ENCODE measurements at regions not wholly inside any gene's neighbourhood (a gene's known extent, or its start where the extent isn't known, plus 50 kb on each side); places are given as distances from the start of the nearest gene placed in this dataset.

DNA sequence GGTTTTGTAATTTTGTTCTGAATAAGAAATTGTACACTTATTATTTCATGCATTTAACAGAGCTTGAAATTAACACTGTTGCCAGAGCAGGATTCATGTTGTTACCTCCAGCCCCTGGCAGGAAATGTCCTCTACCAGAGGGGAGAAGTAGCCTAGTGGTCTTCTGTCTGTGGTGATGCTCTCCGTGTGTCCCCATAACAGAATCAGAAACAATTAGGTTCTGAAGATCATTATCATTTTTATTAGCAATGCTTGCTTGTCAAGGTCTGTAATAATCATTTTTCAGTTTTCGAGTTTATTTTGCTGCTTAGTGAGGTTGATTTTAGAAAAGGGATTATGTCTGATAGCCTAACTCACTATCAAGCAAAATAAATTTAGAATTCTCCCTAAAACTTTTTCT, 116.6 kb upstream of the CNTNAP5 start:
- TF ChIP-seq POLR2A (IDR thresholded peaks at IDR 0.05; ENCODE audit: low read depth, low read length) = no peak
- no peak for TF ChIP-seq POLR2AphosphoS5 (IDR thresholded peaks at IDR 0.05; ENCODE audit: low read depth, low read length)
- TF ChIP-seq POU2F2 (IDR thresholded peaks at IDR 0.05; ENCODE audit: low read depth, low read length) = no peak
- TF ChIP-seq PAX5 (IDR thresholded peaks at IDR 0.05; ENCODE audit: insufficient read depth, low read length, severe bottlenecking) = no peak
- TF ChIP-seq TAF1 (IDR thresholded peaks at IDR 0.05; ENCODE audit: low read depth, low read length) = no peak

Measured in GM12891 (cell line).